Panc1 (cell line): ENCODE measurements at regions not wholly inside any gene's neighbourhood (a gene's known extent, or its start where the extent isn't known, plus 50 kb on each side); places are given as distances from the start of the nearest gene placed in this dataset.

Source experiments
- ATAC-seq: fragments of 200-7000 bp; cut with Tn5 transposase; 2 replicates; pipeline ENCODE4 v1.9.1; 2020; ENCODE audit warnings: mild to moderate bottlenecking, moderate library complexity
- BruUV-seq: library from RNA; stranded (reverse); fragments of 400-500 nt; replicated peaks from 2 replicates; lab custom pipeline; 2021; lab: Mats Ljungman, UMichigan
- CTCF ChIA-PET: fragments of 300-600 bp; sonication (Branson Sonifier 250); formaldehyde crosslinking; loops from one replicate; lab custom pipeline; 2022; ENCODE audit warnings: antibody characterized with exemption; lab: Charles Lee
- POLR2A ChIA-PET: fragments of 300-600 bp; sonication (Branson Sonifier 250); formaldehyde crosslinking; loops from one replicate; lab custom pipeline; 2022; ENCODE audit warnings: antibody characterized with exemption; lab: Charles Lee
- DNase-seq: peaks from one replicate; pipeline ENCODE4 v3.0.0-alpha.2; 2010; ENCODE audit warnings: low read depth, low spot score
- H3K27ac ChIP-seq: 2 replicates; pipeline ENCODE4 v1.5.1; 2011; ENCODE audit warnings: mild to moderate bottlenecking, low read length, inconsistent platforms
- H3K27me3 ChIP-seq: fragments of 200-500 bp; sonication (Bioruptor generic); 2 replicates; pipeline ENCODE4 v1.6.0; 2014; ENCODE audit warnings: low read length, inconsistent platforms; ENCODE audit not compliant: control insufficient read depth, insufficient read depth
- H3K36me3 ChIP-seq: fragments of 200-500 bp; sonication (Bioruptor generic); 2 replicates; pipeline ENCODE4 v1.5.1; 2014; ENCODE audit warnings: inconsistent platforms, mild to moderate bottlenecking, low read length, moderate library complexity; ENCODE audit not compliant: control insufficient read depth, insufficient read depth
- H3K4me1 ChIP-seq: 2 replicates; pipeline ENCODE4 v1.5.1; 2011; ENCODE audit warnings: inconsistent platforms, mild to moderate bottlenecking, low read length, moderate library complexity; ENCODE audit not compliant: control insufficient read depth, insufficient read depth
- H3K4me3 ChIP-seq, 2 experiments: 2 replicates each; pipeline ENCODE4 v1.5.1; 2011 to 2012; ENCODE audit warnings: low read depth in 2 of 2, low read length in 2 of 2, mild to moderate bottlenecking in 2 of 2, inconsistent platforms in 1 of 2, moderate library complexity in 1 of 2
- H3K9me3 ChIP-seq: fragments of 200-500 bp; sonication (Bioruptor generic); 2 replicates; pipeline ENCODE4 v1.5.1; 2014; ENCODE audit warnings: low read depth, mild to moderate bottlenecking, inconsistent platforms, low read length, moderate library complexity; ENCODE audit not compliant: control insufficient read depth, insufficient read depth
- CTCF ChIP-seq: fragments of 450-650 bp; IDR thresholded peaks from 2 replicates; pipeline ENCODE4 v1.5.1; 2017; ENCODE audit warnings: mild to moderate bottlenecking
- POLR2AphosphoS5 ChIP-seq: IDR thresholded peaks from 2 replicates; pipeline ENCODE4 v1.6.1; 2012; ENCODE audit warnings: mild to moderate bottlenecking, low read depth, low read length, moderate library complexity
- REST ChIP-seq, 2 experiments: IDR thresholded peaks; 2 replicates each; pipeline ENCODE4 v1.6.1; 2011 to 2012; ENCODE audit warnings: low read depth in 2 of 2, control low read depth in 1 of 2, low read length in 1 of 2, mild to moderate bottlenecking in 1 of 2, moderate library complexity in 1 of 2; ENCODE audit not compliant: insufficient read depth in 1 of 2
- SIN3A ChIP-seq: IDR thresholded peaks from 2 replicates; pipeline ENCODE4 v1.6.1; 2012; ENCODE audit warnings: low read depth, mild to moderate bottlenecking, low read length, moderate library complexity, borderline replicate concordance; ENCODE audit not compliant: insufficient read depth
- TCF7L2 ChIP-seq: IDR thresholded peaks from 2 replicates; pipeline ENCODE4 v1.6.1; 2011; ENCODE audit warnings: mild to moderate bottlenecking, low read depth, low read length, inconsistent platforms
- in situ Hi-C: cut with HindIII; loops from 2 replicates; pipeline ENCODE4 v1.10.0; 2016; ENCODE audit warnings: low sequenced_read_pairs, low pct_unique_long_range_greater_than_20kb
- intact Hi-C: fragments of 100-400 bp; cut with micrococcal nuclease; formaldehyde crosslinking; loops from one replicate; pipeline ENCODE4 v1.10.0; 2022; ENCODE audit not compliant: unreplicated experiment

GRCh38 chr7:18306696-18307095 is 188.9 kb upstream of the HDAC9 start:
- in situ Hi-C loops: no loop called here
- H3K27me3 ChIP-seq: no peaks in the 10 kb centered on the region; the same call in 1 of the 2 replicates
- DNase-seq: no peak
- H3K27ac ChIP-seq: no peak overlapping the region
- no peaks in the 10 kb centered on the region for H3K36me3 ChIP-seq
- H3K4me1 ChIP-seq: no peaks in the 10 kb centered on the region
- H3K9me3 ChIP-seq: no peaks in the 10 kb centered on the region
- H3K4me3 ChIP-seq: no peak overlapping the region
- no peak for ATAC-seq
- ChIA-PET CTCF (no interaction called here), POLR2A (interaction anchor here (0.6 kb wide), 1 partner anchor 574 kb away, joined by 3 read pairs; no protein-coding TSS in a partner anchor)
- BruUV-seq: no TSS peak
- TF ChIP-seq CTCF (no peak), TCF7L2 (no peak), POLR2AphosphoS5 (no peak), SIN3A (no peak), REST (IDR thresholded peaks at IDR 0.05; ENCODE audit: insufficient read depth in 1 of 2, low read depth in 2 of 2, low read length in 1 of 2) (no peak)
- intact Hi-C loops: no loop called here

GRCh38 chr7:18308938-18309337 is 186.6 kb upstream of the HDAC9 start:
- no peak overlapping the region for H3K27ac ChIP-seq
- TF ChIP-seq TCF7L2: no peak
- TF ChIP-seq POLR2AphosphoS5: no peak
- no peak for TF ChIP-seq CTCF
- no peak for TF ChIP-seq REST (IDR thresholded peaks at IDR 0.05; ENCODE audit: insufficient read depth in 1 of 2, low read depth in 2 of 2, low read length in 1 of 2)
- no peak for TF ChIP-seq SIN3A
- H3K4me1 ChIP-seq: no peaks in the 10 kb centered on the region
- ChIA-PET POLR2A (no interaction called here), CTCF (no interaction called here)
- H3K36me3 ChIP-seq: no peaks in the 10 kb centered on the region
- peaks cover 3% of the 10 kb centered on the region for H3K27me3 ChIP-seq
- no peaks in the 10 kb centered on the region for H3K9me3 ChIP-seq
- BruUV-seq: no TSS peak
- intact Hi-C loops (no loop called here), in situ Hi-C loops (no loop called here)
- ATAC-seq (no peak), DNase-seq (no peak)
- H3K4me3 ChIP-seq: no peak overlapping the region
